Amniotic epithelial cell (primary cell): ENCODE measurements at regions not wholly inside any gene's neighbourhood (a gene's known extent, or its start where the extent isn't known, plus 50 kb on each side); places are given as distances from the start of the nearest gene placed in this dataset.

Source experiments
- DNase-seq: peaks from one replicate; pipeline ENCODE4 v3.0.0-alpha.2; 2010; ENCODE audit warnings: low read depth

DNA sequence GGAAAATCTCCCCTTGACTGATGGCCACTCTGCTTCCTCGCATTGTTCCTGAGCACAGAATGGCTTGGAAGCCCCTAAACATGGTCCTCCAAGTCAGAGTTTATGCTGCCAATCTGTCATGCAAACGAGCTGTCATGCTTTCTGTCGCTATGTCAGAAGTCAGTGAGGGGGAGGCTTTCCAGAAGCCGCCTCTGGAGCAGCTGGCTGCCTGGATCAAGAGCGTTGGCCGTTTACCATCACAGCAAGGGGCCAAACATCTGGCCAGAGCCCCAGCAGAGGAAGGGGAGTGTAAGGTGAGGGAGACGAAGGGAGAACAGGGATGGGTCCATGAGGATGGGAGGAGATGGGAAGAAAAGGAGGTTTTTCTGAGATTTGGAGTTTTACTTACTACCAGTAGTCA is 372.6 kb upstream of the NR2F2 start:
- no peak for DNase-seq

DNA sequence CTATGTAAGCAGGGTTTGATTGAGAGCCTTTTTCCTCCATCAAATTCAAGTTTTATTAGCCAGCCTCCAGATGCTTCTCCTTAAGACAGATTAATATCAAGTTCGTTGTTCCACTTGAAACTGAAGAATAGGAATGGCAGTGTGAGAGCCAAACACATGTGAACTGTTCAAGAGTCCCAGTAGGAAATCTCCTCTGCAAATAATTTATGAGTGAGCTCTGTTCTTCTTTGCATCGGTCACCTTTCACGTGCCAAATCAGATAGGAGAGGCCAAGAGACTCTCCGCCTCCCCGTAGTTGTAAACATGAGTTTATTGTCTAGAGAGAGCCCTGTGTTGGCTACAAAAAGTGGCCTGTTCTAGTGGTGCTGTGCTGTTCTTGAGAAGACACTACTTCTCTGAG is 372.1 kb upstream of the NR2F2 start:
- no peak for DNase-seq

DNA sequence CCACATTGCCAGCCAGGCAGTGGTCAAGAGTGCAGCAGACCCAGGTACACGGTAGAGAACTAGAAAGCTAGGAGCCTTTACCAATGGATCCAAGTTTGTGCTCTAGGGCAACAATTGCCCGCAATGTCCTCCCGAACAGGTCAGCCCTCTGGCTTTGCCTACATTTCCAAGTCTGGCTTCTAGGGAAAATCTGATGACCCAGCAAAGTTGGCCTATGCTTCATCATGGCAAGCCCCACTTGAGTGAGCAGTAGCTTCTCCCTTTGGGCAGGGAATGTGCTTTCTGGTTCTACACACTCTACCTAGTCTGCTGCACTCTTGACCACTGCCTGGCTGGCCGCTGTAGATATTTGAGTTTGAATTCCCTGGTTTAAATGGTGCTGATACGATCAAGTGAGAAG is 361.6 kb upstream of the NR2F2 start:
- DNase-seq, result no peak

DNA sequence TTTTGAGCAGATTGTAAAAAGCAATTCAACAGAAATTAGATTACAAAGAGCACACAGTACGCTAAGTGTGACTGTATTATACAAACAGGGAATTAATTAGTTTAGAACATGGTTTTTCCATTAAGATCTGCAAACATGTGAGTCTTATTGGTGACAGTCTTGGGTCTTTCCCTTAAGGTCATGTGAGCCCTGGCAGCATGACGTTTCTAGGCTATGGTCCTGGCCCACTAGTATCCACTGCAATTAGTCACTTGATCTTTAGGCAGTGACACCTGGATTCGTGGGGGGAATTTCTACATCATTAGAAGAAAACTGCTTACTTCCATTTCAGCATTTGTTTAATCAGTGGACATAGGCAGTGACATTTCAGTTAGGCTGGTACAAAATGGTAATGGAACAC is 360.2 kb upstream of the NR2F2 start:
- DNase-seq, result no peak

DNA sequence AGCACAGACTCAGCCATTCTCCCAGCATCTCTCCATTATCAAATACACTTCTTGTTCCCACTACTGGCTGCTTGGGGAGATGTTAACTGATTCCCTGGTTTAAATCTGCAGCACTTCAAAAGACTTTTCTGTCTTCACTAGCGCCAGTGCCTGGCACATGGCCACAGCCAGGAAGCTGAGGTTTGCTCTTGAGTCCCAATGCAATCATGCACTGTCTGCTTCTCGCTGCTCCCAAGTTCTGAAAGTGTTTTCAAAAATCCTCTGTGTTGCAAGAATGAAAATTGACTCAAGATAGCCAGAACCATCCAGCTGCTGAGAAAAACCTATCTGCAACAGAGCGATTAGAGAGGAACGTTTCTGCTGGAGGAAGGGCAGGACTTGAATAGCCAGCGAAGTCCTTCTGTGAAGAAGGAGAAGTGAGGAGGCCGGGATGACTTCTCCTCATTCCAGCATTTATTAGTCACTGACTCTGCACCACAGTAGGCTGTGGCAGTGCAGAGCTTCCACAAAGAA is 358.4 kb upstream of the NR2F2 start:
- DNase-seq, result peak; percentile 96

DNA sequence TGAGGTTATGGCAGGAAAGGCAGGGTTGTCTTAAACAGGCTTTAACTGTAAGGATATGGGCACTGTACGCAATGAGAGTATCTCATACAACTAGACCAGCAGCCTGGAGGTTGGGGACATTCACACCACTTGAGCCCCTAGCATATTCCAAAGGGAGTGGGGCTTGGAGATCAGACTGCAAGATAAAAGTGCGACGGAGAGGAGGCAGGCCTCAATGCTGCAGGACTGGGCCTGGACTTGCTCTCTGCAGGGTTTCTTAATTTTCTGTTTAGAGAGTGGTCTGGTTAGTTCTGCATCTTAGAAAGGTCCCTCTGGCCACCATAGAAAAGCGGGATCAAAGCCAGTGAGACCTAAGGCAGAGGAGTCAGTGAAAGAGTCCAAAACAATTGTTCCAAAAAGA is 357.7 kb upstream of the NR2F2 start:
- no peak for DNase-seq

DNA sequence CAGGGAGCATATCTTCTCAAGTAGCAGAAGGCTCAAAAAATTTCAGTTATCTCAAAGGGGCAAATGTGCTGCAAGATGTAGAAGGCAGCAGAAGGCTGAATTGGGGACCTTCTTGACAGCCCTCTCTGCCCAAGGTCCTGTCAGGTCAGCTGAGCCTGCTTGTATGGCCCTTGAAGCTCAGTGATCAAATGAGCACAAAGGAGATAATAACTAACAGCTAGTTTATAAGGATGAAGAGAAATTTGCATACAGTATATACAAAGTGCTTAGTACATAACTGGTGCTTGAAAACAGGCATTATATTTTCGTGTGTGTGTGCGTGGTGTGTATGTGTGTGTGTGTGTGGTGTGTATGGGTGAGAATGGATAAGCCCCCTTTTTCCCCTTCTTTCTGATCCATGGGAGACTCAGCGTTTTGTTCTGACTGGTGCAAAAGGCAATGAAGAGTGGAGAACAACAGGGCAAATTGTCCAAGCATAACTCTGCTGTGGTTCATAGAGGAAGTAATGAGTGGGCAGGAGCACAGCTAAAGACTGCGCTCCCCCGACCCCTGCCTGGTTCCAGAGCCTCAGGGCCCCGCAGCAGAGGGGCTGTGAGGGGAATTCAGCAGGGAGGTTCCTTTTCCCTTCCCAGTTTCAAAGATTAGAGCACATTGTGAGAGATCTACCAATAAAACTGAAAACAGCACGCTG is 356.8 kb upstream of the NR2F2 start:
- no peak for DNase-seq

DNA sequence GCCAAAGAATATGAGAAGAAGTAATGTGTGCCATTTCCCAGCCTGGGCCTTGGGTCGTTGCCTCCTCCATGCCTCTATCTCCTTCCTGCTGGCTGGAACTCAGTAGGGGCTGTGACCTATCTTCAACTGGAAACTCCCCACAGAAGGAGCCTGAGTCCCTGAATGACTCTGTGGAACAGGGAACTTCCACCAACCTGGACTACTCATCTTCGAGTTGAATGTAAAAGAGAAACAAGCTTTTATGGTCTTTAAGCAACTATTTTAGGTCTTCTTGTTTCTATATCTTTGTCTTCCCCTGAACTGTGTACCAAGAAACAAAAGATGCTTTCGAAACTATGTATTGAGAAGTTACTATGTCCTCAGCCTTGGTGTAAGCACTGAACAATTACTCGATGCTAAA is 355.3 kb upstream of the NR2F2 start:
- DNase-seq, result no peak

DNA sequence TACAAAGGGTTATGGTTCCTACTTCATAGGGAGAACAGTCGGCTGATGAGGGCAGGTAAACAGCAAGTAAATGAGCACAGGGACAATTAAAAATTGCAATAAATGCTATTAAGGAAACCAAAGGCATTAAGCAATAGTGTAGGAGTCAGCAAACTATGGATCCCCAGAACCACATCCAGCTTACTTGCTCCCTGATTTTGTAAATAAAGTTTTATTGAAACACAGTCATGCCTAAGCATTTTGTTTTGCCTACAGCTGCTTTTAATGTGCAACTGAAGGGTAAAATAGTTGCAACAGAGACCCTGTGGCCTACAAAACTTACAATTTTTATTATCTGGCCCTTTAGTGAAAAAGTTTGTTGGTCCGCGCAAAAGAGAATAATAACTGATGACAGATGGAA is 351.2 kb upstream of the NR2F2 start:
- no peak for DNase-seq

DNA sequence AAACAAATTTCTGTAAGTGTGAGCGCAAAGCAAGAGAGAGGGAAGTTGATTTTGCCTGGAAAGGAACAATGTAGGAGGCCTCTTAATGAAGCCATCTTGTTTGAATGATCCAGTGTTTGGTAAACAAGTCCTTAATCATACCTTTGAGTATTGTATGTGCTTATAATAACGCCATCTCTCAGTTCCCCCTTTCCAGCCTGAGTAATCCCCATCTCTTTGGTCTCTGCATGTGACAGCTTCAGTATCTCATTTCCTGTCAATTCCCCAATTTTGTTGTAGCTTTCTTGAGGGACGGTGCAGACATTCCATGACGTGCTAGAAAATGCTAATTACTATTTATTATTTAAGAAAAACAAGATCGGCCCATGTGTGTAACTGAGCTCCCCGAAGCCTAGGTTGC is 349.3 kb upstream of the NR2F2 start:
- no peak for DNase-seq

DNA sequence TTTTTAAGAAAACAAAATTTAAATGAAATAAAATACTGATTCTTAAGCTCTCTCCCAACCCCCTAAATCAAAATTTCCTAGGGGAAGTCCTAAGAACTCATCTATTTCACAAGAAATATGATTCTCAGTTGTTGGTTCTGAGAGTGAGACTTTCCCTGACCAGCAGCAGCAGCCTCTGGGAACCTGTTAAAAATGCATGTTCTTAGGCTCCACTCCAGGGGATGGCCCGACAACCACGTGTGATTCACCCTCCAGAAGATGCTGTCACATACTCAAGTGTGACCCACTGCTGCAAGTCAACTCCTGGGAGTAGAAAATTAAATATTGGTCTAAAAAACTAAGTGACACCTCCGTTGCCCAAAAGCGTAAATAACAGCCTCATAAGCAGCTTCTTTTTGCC is 343.2 kb upstream of the NR2F2 start:
- no peak for DNase-seq

DNA sequence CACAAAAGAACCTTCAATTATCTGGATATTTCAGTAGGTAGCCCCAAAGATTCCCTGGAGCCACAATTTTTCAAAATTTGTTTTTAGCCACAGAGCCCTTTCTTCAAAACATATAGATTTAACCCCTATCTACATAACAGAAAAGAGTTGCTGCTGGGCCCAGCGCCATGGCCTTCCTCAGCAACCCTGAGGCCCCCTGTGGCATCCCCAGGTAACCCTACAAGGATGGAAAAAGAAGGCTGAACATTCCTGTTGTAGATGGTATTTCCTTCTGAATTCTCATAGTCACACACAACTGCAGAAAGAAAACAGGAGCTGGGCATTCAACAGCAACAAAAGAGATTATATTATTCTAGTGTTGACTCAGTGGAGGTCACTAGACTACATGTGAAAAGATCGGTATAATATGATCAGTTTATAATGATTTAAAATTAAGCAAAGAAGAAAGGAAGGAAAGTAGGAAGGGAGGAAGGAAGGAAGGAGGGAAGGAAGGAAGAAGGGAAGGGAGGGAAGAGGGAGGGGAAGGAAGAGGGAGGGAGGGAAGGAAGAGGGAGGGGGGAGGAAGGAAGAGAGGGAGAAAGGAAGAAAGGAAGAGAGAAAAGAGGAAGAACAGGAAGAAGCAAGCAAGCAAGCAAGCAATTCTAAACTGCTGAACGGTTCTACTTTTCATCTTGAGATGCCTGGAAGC is 342.5 kb upstream of the NR2F2 start:
- no peak for DNase-seq

DNA sequence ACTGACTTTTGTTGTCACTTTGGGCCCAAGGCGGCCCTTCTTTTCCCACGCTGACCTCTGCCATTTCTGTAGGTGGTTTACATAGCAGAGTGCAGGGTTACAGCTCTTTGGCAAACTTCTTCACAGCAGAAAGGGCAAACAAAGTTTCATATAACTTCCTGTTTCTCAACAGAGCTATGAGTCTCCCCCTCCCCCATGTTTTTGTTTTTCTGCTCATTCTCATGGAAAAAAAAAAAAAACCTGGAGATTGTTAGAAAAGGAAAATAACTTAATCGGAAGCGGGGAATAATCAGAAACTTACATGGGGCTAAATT is 342.0 kb upstream of the NR2F2 start:
- peak; percentile 39 for DNase-seq

DNA sequence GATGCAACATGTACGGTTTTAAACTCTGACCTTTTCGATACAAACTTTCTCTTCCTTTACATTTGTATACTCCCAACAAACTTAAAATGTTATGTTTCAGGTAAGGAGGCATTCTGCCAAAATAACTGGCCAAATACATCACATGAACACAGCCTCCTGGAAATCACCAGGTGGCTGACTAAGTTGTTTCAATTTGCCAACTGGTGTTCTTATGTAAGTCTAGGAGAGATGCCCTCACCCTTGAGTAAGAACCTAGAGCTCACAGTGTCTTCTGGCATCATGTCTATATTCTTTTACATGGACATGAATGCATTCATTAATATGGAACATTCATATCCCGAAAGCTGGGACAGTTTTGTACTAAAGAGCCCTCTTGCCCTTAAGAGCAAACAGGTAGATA is 341.1 kb upstream of the NR2F2 start:
- DNase-seq, result no peak

DNA sequence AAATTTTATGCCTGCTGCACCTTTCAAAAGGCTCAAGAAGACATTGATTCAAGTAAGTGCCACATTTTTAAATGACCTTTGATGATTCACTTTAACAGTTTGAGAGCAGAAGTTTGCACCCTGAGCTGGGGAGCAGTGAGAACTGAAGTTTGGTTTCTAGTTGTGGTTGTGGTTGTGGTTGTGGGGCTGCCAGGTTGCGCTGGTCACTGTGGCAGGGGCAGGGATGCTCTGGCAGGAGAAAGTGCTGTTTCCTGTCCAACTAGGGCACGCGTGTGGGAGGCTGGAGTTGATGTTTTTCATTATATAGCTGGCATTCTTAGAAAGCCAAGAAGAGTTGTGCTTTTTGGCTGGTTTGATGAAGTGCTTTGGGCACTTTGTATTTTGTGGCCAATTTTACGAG is 339.7 kb upstream of the NR2F2 start:
- DNase-seq, result no peak

DNA sequence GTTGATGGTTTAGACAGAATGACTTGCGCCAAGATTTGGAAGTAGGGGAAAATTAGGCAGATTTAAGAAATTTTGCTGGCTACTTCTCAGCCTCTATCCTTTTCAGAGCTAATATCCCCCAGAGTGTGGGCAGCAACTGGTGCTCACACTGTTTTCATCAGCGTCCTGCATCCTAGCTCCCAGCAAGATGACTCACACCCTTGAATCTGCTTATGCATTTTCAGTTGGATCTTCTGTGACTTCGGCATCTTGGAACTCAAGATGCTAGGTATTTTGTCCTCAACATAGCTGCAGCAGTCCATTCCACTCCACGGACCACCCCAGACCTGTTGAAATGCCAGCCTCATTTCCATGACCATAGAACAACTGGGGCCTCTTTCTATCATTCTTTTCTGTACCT is 336.1 kb upstream of the NR2F2 start:
- DNase-seq, result peak; percentile 14

DNA sequence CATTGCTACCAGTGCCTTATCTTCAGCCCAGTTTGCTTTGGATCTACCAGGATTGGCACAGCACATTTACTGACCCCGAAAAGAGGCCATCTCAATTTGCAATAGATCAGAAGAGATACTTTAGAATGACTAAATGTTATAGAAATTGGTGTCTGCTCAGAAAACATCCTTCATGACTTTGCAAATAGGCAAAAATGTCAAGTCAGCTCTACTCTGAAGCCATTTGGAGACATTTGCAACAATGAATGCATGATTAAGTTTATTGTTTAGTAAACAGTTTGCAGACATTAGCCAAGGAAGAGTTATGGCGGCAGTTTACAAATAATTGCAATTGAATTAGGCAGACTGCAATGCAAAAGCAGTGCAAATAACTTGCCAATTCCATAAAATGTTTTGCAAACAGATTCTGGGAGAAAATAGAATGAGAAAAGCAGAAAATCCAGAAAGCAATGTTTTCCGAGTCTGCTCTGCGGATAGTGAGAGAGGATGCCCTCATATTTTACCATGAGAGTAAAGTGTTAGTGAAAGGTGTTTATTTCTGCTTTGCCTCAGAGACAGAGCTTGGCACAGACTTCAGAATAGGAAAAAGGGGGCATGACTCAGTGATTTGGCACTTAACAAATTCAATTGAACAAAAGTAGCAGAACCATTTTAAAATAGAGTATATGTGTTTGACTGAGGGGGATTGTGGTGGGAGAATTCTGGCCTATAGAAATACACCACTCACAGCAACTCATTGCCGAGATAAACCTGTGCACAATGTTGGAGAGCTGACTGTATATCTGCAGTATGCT is 334.9 kb upstream of the NR2F2 start:
- no peak for DNase-seq

DNA sequence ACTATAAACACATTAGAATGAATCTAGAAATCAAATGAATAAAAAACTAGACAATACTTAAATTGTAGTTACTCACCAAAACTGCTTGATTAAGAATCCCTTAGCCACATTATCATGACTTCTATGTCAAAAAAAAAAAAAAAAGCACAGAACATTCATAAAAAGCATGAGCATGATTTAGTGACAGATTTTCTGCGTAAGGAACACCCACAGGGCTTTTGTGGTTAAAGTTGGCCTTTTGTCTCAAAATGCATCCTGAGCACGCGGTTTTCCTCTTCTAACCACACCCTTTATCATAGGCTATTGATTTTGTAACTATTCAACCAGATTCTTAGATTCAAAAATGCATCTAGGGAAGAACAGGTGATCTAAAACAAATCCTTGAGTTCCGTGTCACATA is 334.0 kb upstream of the NR2F2 start:
- no peak for DNase-seq

DNA sequence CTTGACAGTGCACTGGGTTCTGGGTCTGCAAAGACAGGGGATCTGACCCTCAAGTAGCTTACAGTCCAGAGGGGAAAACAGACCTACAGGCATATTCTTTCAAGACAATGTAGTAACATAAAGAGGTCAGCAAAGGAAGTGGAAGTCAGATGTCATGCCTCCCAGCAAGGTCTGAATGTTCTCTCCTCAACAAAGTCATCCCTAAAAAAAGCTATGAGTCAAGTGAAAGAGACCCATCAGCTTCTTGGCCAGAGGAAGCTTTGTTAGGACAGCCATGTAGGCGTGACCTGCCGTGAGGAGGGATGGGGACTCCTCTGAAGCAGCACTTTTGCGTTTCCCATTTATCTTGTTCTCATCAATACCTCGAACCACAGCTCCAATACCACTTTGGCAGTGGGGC is 331.6 kb upstream of the NR2F2 start:
- no peak for DNase-seq

DNA sequence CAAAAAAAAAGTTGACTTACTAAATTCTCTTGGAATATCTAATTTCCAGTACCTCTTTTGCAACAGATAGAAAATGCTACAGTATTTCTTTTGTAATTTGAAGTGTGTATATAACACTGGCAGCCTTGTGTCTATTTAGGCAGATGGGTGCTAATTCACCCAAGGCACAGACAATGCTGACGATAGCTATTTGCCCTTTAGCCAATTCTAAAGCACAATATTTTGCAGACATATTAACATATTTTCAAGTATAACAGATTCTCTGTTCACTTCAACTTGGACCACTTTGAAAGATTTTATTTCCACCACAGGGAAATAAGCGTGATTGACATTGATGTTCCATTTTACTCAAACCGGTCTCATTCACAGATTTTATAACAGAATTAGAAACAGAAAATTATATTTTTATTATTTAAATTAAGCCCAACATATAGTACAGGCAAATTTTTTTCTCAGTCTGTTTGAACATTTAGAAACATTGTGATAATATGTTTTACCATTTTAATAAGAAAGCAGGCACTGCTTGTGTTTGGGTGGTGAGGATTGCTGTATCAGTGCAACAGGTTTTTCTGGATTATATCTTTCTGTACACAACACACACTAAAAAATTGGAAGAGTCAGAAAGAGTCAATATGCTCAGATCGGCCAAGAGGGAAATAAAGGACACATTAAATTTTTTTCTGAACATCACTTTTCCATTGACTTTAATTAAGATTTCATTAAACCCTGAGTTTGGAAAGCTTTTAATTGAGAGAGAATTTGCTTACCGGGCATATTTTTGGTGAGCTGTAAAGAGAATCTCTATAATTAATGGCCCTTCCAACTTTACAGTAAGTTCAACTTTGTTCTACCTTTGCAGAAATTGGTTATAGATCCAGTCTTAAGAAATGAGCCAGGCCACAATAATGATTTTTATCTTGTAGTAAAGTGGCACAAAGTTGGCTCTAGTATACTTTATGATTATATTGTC is 327.3 kb upstream of the NR2F2 start:
- DNase-seq, result no peak

DNA sequence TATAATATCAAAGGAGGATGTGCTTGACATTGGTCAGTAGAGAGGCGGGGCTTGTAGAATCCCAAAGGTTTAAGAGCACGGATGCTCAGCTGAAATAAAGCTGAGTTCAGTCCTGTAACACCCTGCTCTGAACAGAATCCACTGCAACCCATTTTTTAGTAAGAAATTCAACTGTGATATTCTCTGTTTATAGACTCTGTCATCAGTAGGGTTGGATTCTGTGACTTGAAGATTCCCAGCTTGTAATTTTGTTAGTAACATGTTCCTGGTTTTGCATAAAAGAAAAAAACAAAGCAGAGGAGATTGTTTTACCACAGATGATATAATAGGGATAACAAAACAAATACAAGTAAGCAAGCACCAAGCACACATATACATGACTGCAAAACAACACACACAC is 324.6 kb upstream of the NR2F2 start:
- no peak for DNase-seq

DNA sequence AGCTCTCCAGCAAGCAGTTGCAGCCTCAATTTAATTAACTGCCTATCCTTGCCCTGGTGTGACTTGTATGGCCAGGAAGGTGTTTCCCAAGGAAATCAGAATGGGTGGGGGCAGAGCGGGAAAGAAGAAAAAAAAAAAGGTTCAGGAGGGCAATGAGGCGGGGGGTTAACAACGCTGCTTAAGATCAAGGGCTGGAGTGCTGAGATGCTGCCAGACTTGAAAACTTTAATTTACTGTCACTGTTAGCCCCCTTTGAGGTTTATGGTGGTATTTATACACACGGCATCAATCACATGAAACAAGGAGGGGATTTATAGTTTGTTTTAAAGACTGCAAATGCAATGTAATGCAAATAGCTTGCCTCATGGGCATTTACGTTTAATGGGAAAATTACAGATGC is 319.4 kb upstream of the NR2F2 start:
- DNase-seq, result no peak
